NB4 (cell line): ENCODE measurements at regions not wholly inside any gene's neighbourhood (a gene's known extent, or its start where the extent isn't known, plus 50 kb on each side); places are given as distances from the start of the nearest gene placed in this dataset.

ENCODE experiments used
- CTCF ChIP-seq: IDR thresholded peaks from one replicate; pipeline ENCODE4 v1.5.1; 2012; ENCODE audit warnings: low read depth, low read length
- MAX ChIP-seq: IDR thresholded peaks from 2 replicates; pipeline ENCODE4 v1.6.1; 2011; ENCODE audit warnings: low read depth, low read length
- MYC ChIP-seq: IDR thresholded peaks from 2 replicates; pipeline ENCODE4 v1.6.1; 2011; ENCODE audit warnings: low read depth, low read length
- POLR2A ChIP-seq: IDR thresholded peaks from 2 replicates; pipeline ENCODE4 v1.6.1; 2011; ENCODE audit warnings: mild to moderate bottlenecking; ENCODE audit not compliant: insufficient read length; ENCODE audit errors: extremely low read depth

DNA sequence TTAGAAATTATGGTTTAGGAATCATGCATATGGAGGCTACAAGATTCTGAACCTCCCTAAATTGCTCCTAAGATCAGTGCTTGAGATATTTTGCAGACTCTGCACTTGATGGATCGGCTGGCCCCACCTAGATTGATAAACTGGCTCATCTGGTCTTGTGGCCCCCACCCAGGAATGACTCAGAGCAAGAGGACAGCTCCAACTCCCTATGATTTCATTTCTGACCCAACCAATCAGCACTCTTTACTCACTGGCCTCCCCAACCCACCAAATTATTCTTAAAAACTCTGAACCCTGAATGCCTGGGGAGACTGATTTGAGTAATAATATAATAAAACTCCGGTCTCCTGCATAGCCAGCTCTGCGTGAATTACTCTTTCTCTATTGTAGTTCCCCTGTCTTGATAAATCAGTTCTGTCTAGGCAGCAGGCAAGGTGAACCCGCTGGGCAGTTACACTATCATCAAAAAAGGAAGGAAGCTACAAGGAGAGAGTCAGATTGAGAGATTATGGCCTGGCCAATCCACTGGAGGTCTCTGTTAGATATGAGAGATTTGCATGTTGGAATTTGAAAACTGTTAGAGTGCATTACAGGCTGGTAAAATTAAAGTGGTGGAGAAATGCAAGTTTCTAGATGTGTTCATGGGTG, 245.8 kb downstream of the CSNK2A3 start:
- TF ChIP-seq CTCF (no peak), POLR2A (no peak), MYC (no peak), MAX (no peak)
